HuH-7.5 (cell line): ENCODE measurements at regions not wholly inside any gene's neighbourhood (a gene's known extent, or its start where the extent isn't known, plus 50 kb on each side); places are given as distances from the start of the nearest gene placed in this dataset.

Experiments
- DNase-seq: peaks from one replicate; pipeline ENCODE4 v3.0.0; 2011; ENCODE audit warnings: low spot score

DNA sequence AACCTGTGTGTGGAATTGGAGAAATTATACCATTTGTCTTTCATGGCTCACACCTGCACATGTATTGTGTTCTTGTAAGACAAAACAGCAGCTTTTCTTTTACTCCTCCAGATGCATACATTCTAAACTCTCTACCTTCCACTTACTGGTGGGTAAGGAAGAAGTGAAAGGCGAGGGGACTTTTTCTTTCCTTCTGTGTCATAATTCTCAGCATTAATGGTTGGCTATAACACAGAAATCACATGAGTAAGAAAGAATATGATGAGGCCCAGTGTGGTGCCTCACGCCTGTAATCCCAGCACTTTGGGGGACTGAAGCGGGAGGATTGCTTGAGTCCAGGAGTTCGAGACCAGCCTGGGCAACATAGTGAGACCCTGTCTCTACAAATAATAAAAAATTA lies 57.8 kb upstream of the SHANK2 start:
- no peak for DNase-seq

DNA sequence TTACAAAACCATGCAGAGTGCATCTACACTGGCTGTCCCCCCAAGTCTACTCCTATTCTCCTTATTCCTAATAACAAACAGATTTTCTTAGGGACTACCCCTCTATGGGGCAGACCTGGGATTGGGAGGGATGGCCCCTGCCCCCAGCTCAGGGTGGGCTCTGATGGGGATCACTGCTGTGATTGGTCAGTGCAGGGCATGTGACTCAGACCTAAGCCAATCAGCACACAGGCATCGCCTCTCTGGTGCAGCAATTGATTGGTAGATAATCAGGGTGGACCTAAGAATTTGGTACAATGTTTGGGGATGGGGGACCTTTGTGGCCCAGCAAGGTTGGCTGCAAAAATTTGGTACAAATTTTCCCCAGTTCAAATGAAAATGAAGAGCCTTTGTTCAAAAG lies 57.2 kb upstream of the SHANK2 start:
- DNase-seq, result no peak

GRCh38 chr11:71309181-71309580 lies 56.8 kb upstream of the SHANK2 start:
- DNase-seq, result no peak

GRCh38 chr11:71307811-71308645 lies 55.7 kb upstream of the SHANK2 start:
- DNase-seq, result no peak

DNA sequence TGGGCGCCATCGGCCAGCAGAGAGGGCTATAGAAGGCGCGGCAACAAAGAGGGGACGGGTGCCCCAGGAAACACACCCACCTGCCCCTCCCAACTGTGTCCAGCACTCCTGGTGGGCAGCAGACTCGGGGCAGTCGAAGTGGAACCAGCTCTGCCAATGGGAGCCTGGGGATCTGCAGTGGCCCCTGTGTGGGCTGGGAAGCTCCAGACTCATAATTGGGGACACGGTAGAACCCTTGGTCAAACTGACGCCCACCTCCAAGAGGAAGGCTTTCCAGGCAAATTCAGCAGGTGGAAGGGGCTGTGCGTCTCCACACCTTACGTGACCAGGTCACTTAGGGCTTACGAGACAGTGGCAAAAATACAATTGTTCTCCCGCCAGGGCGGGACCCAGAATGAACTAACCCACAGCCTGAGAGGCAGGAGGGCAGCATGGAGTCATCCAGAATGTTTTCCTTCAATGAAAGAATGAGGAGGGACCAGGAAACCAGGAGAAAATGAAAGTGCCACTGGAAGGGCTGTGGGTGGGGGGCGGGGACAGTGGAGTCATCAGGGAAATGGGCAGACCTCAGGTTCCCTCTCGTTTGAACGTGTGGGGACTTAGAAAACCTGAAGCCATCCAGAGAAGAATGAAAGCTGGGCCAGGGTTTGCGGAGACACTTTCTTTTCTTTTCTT lies 53.2 kb upstream of the SHANK2 start:
- DNase-seq, result no peak

DNA sequence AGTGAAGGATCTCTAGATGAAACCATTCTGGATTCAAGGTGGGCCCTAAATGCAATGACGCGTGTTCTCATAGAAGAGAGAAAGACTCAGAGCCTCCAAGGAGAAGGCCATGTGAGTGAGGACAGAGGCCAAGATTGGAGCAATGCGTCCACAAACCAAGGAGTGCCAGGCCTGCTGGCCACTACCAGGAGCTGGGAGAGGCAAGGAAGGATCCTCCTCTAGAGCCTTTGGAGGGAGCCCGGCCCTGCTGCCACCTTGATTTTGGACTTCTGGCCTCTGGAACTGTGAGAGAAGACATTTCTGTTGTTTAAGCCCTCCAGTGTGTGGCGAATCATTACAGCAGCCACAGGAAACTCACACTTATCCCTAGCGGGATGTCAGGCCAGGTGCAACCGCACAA lies 52.7 kb upstream of the SHANK2 start:
- DNase-seq, result no peak

DNA sequence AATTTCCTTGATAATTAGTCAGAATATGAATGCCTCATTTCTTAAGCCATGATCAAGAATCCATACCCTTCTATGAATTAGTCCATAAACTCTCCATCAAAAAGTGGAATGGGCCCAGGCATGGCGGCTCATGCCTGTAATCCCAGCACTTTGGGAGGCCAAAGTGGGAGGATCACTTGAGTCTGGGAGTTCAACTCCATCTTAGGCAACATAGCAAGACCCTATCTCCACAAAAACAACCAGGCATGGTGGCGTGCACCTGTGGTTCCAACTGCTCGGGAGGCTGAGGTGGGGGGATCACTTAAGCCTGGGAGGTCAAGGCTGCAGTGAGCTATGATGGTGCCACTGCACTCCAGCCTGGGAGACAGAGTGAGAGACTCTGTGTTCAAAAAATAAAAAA lies 52.1 kb upstream of the SHANK2 start:
- no peak for DNase-seq

DNA sequence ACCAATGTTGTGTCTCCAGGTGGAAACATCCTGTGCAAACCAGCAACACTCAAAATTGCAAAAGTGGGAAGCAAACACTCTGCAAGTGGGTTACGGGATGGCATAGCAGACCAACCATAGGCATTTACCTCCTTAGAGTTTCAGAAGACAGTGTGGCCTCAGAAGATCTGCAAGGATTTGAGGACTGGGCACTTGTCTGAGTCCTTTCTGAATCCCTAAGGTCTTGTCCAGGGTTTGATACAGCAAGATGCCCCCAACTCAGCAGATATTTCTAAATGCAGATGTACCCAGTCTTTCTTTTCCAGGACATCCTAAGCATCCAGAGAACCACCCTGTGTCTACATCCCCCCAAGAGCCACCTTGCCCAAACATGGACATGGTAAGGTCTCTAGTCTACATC lies 51.7 kb upstream of the SHANK2 start:
- DNase-seq, result no peak

DNA sequence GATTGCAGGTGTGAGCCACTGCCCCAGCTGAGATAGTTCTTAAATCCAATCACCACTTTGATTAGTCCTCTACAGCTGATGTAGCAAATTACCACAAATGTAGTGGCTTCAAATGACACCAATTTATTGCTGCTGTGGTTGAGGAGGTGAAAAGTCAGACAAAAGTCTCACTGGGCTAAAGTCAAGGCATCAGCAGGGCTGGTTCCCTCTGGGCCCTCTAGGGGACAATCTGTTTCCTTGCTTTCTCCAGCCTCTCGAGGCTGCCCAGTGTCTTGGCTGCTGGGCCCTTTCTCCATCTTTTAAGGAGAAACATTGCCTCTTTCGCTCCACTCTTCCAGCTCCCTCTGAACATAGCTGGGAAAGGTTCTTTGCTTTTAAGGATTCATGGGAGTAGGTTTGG lies 50.5 kb upstream of the SHANK2 start:
- no peak for DNase-seq

GRCh38 chr11:71302534-71302909 lies 50.1 kb upstream of the SHANK2 start:
- DNase-seq, result no peak
